Trophoblast cell (in vitro differentiated cells and primary cell): ENCODE measurements at regions not wholly inside any gene's neighbourhood (a gene's known extent, or its start where the extent isn't known, plus 50 kb on each side); places are given as distances from the start of the nearest gene placed in this dataset.

Experiments
- DNase-seq, 2 donors: peaks; one replicate each; pipeline ENCODE4 v3.0.0-alpha.2; 2016
- H2AFZ ChIP-seq: 2 replicates; pipeline ENCODE4 v1.6.1; 2013; ENCODE audit warnings: low read length, moderate library complexity, mild to moderate bottlenecking; ENCODE audit not compliant: insufficient read depth, poor library complexity
- H2AK5ac ChIP-seq: 2 replicates; pipeline ENCODE4 v1.6.1; 2013; ENCODE audit warnings: mild to moderate bottlenecking, low read length
- H2BK120ac ChIP-seq: 2 replicates; pipeline ENCODE4 v1.6.1; 2013; ENCODE audit warnings: low read length, mild to moderate bottlenecking, moderate library complexity; ENCODE audit not compliant: insufficient read depth, poor library complexity
- H2BK12ac ChIP-seq: 2 replicates; pipeline ENCODE4 v1.6.1; 2013; ENCODE audit warnings: mild to moderate bottlenecking, low read length, moderate library complexity
- H2BK5ac ChIP-seq: 2 replicates; pipeline ENCODE4 v1.6.1; 2013; ENCODE audit warnings: low read length, low read depth, moderate library complexity, mild to moderate bottlenecking; ENCODE audit not compliant: poor library complexity
- H3K14ac ChIP-seq: 2 replicates; pipeline ENCODE4 v1.6.1; 2013; ENCODE audit warnings: mild to moderate bottlenecking, low read length
- H3K18ac ChIP-seq: 2 replicates; pipeline ENCODE4 v1.6.1; 2013; ENCODE audit warnings: mild to moderate bottlenecking, low read length
- H3K23ac ChIP-seq: 2 replicates; pipeline ENCODE4 v1.6.1; 2013; ENCODE audit warnings: low read length
- H3K27ac ChIP-seq: 2 replicates; pipeline ENCODE4 v1.5.1; 2013; ENCODE audit warnings: low read depth, mild to moderate bottlenecking, inconsistent platforms, low read length, moderate library complexity
- H3K27me3 ChIP-seq: 2 replicates; pipeline ENCODE4 v1.6.1; 2013; ENCODE audit warnings: inconsistent platforms, mild to moderate bottlenecking, low read length, moderate library complexity; ENCODE audit not compliant: insufficient read depth
- H3K36me3 ChIP-seq, 2 experiments: 1 replicate in 1 of 2; 2 replicates in 1 of 2; pipeline ENCODE4 v1.6.1; 2013; ENCODE audit warnings: low read length in 2 of 2, mild to moderate bottlenecking in 2 of 2, moderate library complexity in 1 of 2; ENCODE audit not compliant: insufficient read depth in 2 of 2, control insufficient read depth in 1 of 2
- H3K4ac ChIP-seq: 2 replicates; pipeline ENCODE4 v1.6.1; 2013; ENCODE audit warnings: low read depth, mild to moderate bottlenecking, low read length, moderate library complexity
- H3K4me1 ChIP-seq, 2 experiments: 1 replicate in 1 of 2; 2 replicates in 1 of 2; pipeline ENCODE4 v1.6.1; 2013; ENCODE audit warnings: low read length in 2 of 2, mild to moderate bottlenecking in 2 of 2, moderate library complexity in 1 of 2; ENCODE audit not compliant: insufficient read depth in 2 of 2, control insufficient read depth in 1 of 2
- H3K4me2 ChIP-seq: 2 replicates; pipeline ENCODE4 v1.6.1; 2013; ENCODE audit warnings: inconsistent platforms, mild to moderate bottlenecking, low read length, moderate library complexity
- H3K4me3 ChIP-seq: 2 replicates; pipeline ENCODE4 v1.5.1; 2013; ENCODE audit warnings: mild to moderate bottlenecking, low read depth, low read length, inconsistent platforms
- H3K79me1 ChIP-seq: one replicate; pipeline ENCODE4 v1.6.1; 2013; ENCODE audit warnings: low read length
- H3K79me2 ChIP-seq: 2 replicates; pipeline ENCODE4 v1.6.1; 2013; ENCODE audit warnings: low read length, mild to moderate bottlenecking; ENCODE audit not compliant: control insufficient read depth, insufficient read depth, poor library complexity
- H3K9ac ChIP-seq: 2 replicates; pipeline ENCODE4 v1.6.1; 2013; ENCODE audit warnings: mild to moderate bottlenecking, low read length
- H3K9me3 ChIP-seq: 2 replicates; pipeline ENCODE4 v1.6.1; 2013; ENCODE audit warnings: low read depth, mild to moderate bottlenecking, control low read depth, inconsistent platforms, low read length; ENCODE audit not compliant: insufficient read depth
- H4K12ac ChIP-seq: 2 replicates; pipeline ENCODE4 v1.6.1; 2013; ENCODE audit warnings: low read depth, mild to moderate bottlenecking, low read length, moderate library complexity
- H4K8ac ChIP-seq: 2 replicates; pipeline ENCODE4 v1.6.1; 2013; ENCODE audit warnings: low read depth, mild to moderate bottlenecking, low read length, moderate library complexity
- H4K91ac ChIP-seq: one replicate; pipeline ENCODE4 v1.6.1; 2013; ENCODE audit warnings: low read depth, mild to moderate bottlenecking, low read length, moderate library complexity
- WGBS: extraction: QIAGEN DNeasy Blood & Tissue Kit; methylation state at CpG from one replicate; pipeline ENCODE4 v1.1.7; 2013; ENCODE audit warnings: missing lambda C conversion rate; ENCODE audit not compliant: insufficient read length, insufficient coverage; ENCODE audit errors: extremely low coverage; 5-methylcytosine and 5-hydroxymethylcytosine counted together

- Histone ChIP-seq H2AFZ (no peak overlapping the region), H3K18ac (no peak overlapping the region), H3K4ac (no peak overlapping the region), H3K9me3 (no peaks in the 10 kb centered on the region), H2BK12ac (no peak overlapping the region), H3K4me1 (no peaks in the 10 kb centered on the region), H3K27me3 (no peaks in the 10 kb centered on the region), H3K23ac (no peak overlapping the region), H4K8ac (no peak overlapping the region), H3K27ac (no peak overlapping the region), H3K79me2 (peaks cover 1% of the 10 kb centered on the region), H3K4me3 (no peak overlapping the region), H2AK5ac (no peak overlapping the region), H2BK120ac (no peak overlapping the region), H2BK5ac (no peak overlapping the region), H3K14ac (no peak overlapping the region), H3K36me3 (no peaks in the 10 kb centered on the region), H4K91ac (no peak overlapping the region), H3K79me1 (no peaks in the 10 kb centered on the region), H3K9ac (no peak overlapping the region), H4K12ac (no peak overlapping the region), H3K4me2 (no peak overlapping the region)
- peak in 1 of 2 donors; percentile 12 for DNase-seq
- no CpG with 5 or more reads among the region's 2 CpGs for WGBS
Measured at GRCh38 chr15:79540551-79540950, 108.4 kb downstream of the MINAR1 start.

GRCh38 chr15:79541196-79541595 is 109.1 kb downstream of the MINAR1 start:
- WGBS: no CpG with 5 or more reads among the region's 3 CpGs
- H4K12ac ChIP-seq: no peak overlapping the region
- H3K79me1 ChIP-seq: no peaks in the 10 kb centered on the region
- H3K9ac ChIP-seq: no peak overlapping the region
- H3K23ac ChIP-seq: no peak overlapping the region
- H2AK5ac ChIP-seq: no peak overlapping the region
- H3K14ac ChIP-seq: no peak overlapping the region
- H3K18ac ChIP-seq: no peak overlapping the region
- no peak overlapping the region for H2BK12ac ChIP-seq
- H4K91ac ChIP-seq: no peak overlapping the region
- no peak overlapping the region for H2BK120ac ChIP-seq
- H3K4me1 ChIP-seq: no peaks in the 10 kb centered on the region
- H3K4ac ChIP-seq: no peak overlapping the region
- no peaks in the 10 kb centered on the region for H3K9me3 ChIP-seq
- H3K79me2 ChIP-seq: peaks cover 1% of the 10 kb centered on the region
- H3K4me3 ChIP-seq: no peak overlapping the region
- H2AFZ ChIP-seq: no peak overlapping the region
- DNase-seq: no peak
- no peak overlapping the region for H2BK5ac ChIP-seq
- no peak overlapping the region for H4K8ac ChIP-seq
- H3K4me2 ChIP-seq: no peak overlapping the region
- no peaks in the 10 kb centered on the region for H3K27me3 ChIP-seq
- H3K36me3 ChIP-seq: no peaks in the 10 kb centered on the region
- H3K27ac ChIP-seq: no peak overlapping the region

- Histone ChIP-seq H2BK120ac (no peak overlapping the region), H3K9me3 (no peaks in the 10 kb centered on the region), H2AFZ (no peak overlapping the region), H4K91ac (no peak overlapping the region), H4K8ac (no peak overlapping the region), H3K4me2 (no peak overlapping the region), H4K12ac (no peak overlapping the region), H3K4ac (no peak overlapping the region), H3K4me3 (no peak overlapping the region), H3K4me1 (no peaks in the 10 kb centered on the region), H3K9ac (no peak overlapping the region), H3K14ac (no peak overlapping the region), H3K27me3 (no peaks in the 10 kb centered on the region), H2BK5ac (no peak overlapping the region), H2AK5ac (no peak overlapping the region), H3K23ac (no peak overlapping the region), H3K18ac (no peak overlapping the region), H3K27ac (no peak overlapping the region), H3K36me3 (no peaks in the 10 kb centered on the region), H3K79me1 (no peaks in the 10 kb centered on the region), H3K79me2 (peaks cover 1% of the 10 kb centered on the region), H2BK12ac (no peak overlapping the region)
- DNase-seq: no peak
Measured at GRCh38 chr15:79543097-79543496, 111.0 kb downstream of the MINAR1 start.

- Histone ChIP-seq H3K79me2 (no peaks in the 10 kb centered on the region), H4K91ac (no peak overlapping the region), H4K12ac (no peak overlapping the region), H3K18ac (no peak overlapping the region), H3K14ac (no peak overlapping the region), H3K79me1 (no peaks in the 10 kb centered on the region), H2AFZ (no peak overlapping the region), H3K27me3 (no peaks in the 10 kb centered on the region), H3K4ac (no peak overlapping the region), H3K23ac (no peak overlapping the region), H2BK12ac (no peak overlapping the region), H2BK120ac (no peak overlapping the region), H3K9me3 (no peaks in the 10 kb centered on the region), H2AK5ac (no peak overlapping the region), H3K27ac (no peak overlapping the region), H3K36me3 (no peaks in the 10 kb centered on the region), H2BK5ac (no peak overlapping the region), H4K8ac (no peak overlapping the region), H3K4me3 (no peak overlapping the region), H3K9ac (no peak overlapping the region), H3K4me2 (no peak overlapping the region), H3K4me1 (no peaks in the 10 kb centered on the region)
- DNase-seq: no peak
- WGBS: no CpG with 5 or more reads among the region's 2 CpGs
Measured at GRCh38 chr15:79549196-79549595, 117.1 kb downstream of the MINAR1 start.
